ENCODE measurements at regions not wholly inside any gene's neighbourhood (a gene's known extent, or its start where the extent isn't known, plus 50 kb on each side); places are given as distances from the start of the nearest gene placed in this dataset.
A peak's percentile ranks its signal among the peaks of the same experiment; 100 is the strongest.
"Not testable (repeated sequence)": the region's sequence is repeated elsewhere in the genome, so short reads cannot be mapped to it uniquely, and the experiment has no call there.

GRCh38 chr14:56996721-56997399 lies 186.6 kb upstream of the OTX2 start:
- DNase-seq (ENCODE audit: low spot score) = no peak

DNA sequence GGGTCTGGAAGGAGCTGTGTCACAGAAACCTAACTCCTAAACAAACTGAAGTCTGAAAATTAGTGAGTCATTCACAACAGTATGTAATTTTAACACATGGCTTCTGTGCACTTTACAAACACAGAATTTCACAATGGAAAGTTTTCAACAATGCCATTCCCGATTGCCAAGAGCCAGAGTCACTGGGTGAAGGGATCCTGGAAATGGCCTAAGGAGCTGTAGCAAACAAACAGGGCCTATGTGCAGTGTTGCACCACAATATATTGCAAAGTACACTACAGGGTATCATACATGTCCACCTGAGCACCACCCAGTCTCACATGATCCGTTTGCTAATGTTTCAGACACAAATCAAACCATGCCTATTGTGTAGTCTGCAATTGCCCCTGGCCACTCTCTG lies 184.7 kb upstream of the OTX2 start:
- DNase-seq (ENCODE audit: low spot score) = no peak

DNA sequence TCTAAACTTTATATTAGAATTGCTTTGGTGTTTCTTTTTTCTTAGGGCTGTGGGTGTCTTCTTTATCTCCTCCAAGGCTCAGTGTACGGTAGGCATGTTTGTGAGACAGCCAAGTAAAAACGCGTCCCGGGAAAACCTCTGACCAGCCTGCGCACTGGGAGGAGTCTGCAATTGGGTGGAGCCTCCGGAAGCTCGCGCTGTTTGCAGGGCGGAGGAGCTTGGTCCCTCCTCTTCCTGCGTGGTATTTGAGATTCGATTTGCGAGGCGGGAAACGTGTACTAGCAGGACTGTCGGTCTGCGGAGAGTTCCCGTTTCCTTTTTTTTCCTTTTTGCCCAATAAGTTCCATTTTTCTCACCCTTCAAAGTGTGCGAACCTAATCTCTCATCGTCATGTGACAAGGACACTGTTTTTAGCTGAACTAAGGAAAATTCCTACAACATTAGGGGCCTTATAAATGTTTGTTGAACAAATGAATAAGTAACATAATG lies 182.1 kb upstream of the OTX2 start:
- DNase-seq (ENCODE audit: low spot score) = no peak

GRCh38 chr14:56990991-56991627 lies 180.8 kb upstream of the OTX2 start:
- DNase-seq (ENCODE audit: low spot score) = not testable (repeated sequence)

DNA sequence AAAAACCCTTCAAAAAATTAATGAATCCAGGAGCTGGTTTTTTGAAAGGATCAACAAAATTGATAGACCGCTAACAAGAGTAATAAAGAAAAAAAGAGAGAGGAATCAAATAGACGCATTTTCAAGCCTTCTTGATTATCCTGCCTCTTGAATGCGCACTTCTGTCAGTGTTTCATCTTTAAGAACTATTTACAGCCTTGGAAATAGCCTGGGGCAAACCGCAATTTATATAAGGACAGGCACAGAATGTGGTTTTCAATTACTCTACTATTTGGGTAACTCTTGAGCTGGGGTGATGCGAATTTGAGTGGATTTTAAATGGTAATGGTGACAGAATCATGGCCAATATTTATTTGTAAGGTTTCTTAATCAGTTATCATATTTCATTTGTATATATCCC lies 179.1 kb upstream of the OTX2 start:
- no peak for DNase-seq (ENCODE audit: low spot score)

GRCh38 chr14:56979936-56980335 lies 169.7 kb upstream of the OTX2 start:
- DNase-seq (ENCODE audit: low spot score) = peak; percentile 15

DNA sequence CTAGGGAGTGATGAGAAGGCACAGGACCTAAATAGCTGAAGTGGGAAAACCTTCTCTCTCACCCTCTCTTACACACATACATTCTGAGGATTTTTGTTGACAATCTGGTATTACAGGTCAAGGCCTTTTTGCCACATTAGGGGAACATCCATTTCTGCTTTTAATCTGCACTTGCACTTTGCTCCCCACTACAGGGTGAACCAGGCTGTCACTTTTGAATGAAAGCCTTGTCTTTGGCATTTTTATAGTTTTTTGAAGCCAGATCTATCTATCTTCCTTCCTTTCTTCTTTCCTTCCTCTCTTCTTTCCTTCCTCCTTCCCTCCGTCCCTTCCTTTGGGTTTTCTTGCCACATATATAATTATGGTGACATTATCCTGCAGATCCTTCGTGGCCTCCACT lies 165.9 kb upstream of the OTX2 start:
- no peak for DNase-seq (ENCODE audit: low spot score)

GRCh38 chr14:56975521-56975920 lies 165.2 kb upstream of the OTX2 start:
- DNase-seq (ENCODE audit: low spot score) = no peak

DNA sequence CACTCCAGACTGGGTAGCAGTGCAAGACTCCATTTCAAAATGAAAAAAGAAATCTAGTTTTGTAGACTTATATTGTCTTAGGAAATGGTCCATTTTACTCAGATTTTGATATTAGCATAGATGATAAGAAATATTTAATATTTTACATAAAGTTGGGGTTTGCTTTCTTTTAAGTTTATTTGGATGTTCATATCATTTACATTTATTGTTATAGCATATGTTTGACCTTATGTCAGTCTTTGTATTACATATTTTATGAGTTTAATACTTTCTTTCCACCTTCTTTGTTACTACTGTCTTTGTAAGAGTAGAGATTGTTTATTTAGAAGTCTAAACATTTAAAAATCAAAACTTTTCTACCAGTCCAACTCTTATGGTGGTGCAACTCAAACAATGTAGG lies 162.7 kb upstream of the OTX2 start:
- no peak for DNase-seq (ENCODE audit: low spot score)

DNA sequence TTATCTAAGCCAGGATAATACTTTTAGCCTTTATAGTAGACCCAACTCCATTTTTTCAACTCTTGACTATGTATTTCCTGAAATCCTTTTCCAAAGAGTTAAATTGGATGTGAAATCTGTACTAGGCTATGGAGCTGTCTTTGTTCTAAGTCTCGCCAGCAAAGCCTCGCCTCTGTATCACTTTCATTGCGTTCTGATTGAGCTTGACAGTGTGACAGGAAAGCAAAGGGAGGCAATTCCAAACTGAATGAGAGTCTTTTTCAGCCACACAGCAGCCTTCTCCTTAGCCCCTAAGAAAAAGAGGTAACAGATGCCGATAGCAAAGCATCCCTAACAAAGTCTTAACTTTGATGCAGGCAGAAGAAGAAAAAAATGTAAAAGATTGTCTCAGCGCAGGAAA lies 154.6 kb upstream of the OTX2 start:
- no peak for DNase-seq (ENCODE audit: low spot score)

GRCh38 chr14:56963381-56963780 lies 153.1 kb upstream of the OTX2 start:
- DNase-seq (ENCODE audit: low spot score) = no peak

DNA sequence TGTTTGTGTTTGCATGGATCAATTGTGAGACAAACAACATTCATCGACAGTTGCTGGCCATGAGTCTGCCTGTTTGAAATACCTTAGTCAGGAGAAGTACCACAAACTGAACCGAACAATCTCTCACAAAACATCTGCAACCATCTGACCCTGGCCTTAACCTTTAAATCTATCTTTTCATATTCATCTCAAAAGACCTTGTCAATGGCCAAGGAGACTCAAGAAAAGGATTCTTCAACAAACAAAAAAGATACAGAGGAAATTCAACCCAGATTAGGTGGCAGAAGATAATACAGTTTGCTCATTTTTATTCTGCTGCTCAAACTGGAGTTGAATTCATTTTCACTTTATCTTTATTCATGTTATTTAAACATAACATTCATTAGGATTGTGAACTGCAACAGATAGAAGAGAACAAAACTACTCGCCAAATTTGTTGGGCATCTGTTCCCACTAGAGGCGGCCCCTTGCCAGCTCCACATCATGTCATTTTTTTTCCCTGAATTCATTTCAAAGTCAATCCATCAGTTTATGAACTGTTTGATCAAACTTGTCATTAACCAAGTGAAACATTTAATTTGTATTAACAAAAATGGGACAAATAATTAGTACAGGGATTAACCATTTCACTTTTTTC lies 152.3 kb upstream of the OTX2 start:
- DNase-seq (ENCODE audit: low spot score) = no peak

DNA sequence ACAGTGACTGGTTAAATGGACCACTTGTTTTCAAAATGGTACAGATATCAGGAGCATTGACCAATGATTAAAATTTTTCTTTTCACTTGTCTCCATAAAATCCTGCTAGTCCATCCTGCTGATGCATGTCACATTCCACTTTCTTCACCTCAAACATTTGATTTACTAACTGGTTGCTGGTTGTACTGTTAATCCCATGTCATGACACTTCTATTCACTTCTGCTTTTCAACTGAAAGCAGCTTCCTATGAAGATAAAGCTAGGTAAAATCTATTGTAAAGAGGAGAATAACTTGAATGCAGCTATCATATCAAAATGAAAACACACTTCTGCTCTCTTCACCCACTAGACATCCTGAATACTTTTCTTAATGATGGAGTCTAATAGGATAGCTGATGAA lies 149.6 kb upstream of the OTX2 start:
- DNase-seq (ENCODE audit: low spot score) = no peak

- DNase-seq (ENCODE audit: low spot score) = no peak
Observed at GRCh38 chr14:56959121-56959520, 148.8 kb upstream of the OTX2 start.

GRCh38 chr14:56956182-56956581 lies 145.9 kb upstream of the OTX2 start:
- no peak for DNase-seq (ENCODE audit: low spot score)

DNA sequence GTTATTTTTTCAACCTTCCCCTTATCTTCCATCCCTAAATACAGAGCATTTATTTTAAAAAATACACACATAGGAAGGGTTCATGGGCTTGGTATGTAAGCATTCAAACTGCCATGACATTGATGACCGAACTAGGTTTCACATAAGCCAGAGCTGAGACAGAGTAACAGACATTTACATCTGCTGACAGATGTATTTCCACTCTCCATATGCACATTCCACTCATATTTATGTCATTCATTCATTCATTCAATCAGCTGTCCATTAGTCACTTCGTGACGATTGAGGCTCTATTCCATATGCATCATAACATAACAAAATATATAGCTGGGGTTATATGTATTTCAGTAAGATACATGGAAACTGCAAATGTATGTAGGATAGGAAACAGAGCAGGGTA lies 145.5 kb upstream of the OTX2 start:
- no peak for DNase-seq (ENCODE audit: low spot score)

DNA sequence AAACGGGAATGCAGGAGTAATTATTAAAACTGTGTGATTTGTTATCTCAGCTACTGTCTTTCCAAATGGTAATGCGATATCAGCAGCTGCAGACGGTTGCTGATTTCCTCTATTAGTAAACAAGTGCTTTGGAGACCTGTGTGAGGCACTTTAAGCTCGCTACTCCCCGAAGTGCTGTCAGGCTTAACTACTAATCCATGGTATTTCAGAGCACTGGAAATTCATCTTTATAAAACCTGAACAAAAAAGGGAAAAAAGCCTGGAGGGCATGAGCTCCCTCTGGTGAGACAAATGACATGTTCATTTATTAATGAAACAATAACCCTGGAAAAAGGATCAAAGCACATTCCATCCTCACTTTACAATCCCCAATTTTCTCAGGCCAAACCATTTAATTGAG lies 143.6 kb upstream of the OTX2 start:
- DNase-seq (ENCODE audit: low spot score) = no peak

GRCh38 chr14:56952766-56953473 lies 142.6 kb upstream of the OTX2 start:
- no peak for DNase-seq (ENCODE audit: low spot score)

DNA sequence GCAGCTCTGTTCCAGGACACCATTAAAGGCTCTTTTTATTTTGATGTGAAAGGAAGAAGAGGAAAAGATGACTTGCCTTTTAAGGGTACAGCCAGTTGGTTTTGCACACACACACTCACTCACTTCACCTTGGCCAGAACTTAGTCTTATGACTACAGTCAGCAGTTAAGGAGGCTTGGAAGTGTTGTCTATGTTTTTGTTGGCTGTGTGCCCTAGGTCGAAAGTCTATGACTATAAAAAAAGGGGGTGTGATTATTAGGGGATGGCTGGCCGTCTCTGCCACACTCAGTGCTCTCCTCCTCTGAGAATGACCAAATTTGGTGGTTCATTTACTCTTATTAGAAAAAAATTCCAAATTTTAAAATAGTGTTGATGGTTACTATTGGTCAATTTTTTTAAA lies 139.5 kb upstream of the OTX2 start:
- no peak for DNase-seq (ENCODE audit: low spot score)

DNA sequence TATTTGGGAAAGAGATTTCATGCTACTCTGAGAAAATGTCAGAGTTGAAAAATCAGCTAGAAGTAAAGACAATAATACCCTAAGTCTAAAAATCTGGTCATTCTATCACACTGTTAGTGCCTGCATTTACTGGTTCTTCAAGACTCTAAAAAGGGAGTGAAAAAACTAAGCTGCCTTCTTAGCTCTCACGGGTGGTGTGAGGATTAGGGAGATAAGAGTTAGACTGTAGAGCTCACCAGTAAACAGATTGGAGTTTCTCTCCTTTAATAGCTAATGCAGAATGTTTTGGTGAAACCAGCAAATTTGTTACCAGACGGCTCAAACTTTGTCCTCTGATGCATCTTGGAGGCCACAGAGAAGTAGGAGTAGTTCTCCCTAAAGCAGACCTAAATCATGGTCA lies 135.0 kb upstream of the OTX2 start:
- no peak for DNase-seq (ENCODE audit: low spot score)

DNA sequence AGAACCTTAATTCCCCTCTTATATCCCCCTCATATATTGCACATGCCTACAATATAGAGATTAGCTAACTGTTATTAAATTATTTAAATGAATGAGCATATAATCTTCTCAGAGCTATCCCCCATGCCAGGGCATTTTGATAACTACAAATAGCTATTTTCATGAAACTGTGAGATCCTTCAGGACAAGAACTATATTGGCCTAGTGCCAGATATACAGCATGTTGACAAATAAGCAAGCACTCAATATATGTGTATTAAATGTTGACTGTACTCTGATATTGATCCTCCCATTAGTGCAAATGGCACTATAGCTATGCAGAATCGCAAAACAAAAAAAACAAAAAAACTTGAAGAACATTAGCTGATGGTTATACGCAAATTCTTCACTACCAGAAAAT lies 134.1 kb upstream of the OTX2 start:
- DNase-seq (ENCODE audit: low spot score) = no peak

DNA sequence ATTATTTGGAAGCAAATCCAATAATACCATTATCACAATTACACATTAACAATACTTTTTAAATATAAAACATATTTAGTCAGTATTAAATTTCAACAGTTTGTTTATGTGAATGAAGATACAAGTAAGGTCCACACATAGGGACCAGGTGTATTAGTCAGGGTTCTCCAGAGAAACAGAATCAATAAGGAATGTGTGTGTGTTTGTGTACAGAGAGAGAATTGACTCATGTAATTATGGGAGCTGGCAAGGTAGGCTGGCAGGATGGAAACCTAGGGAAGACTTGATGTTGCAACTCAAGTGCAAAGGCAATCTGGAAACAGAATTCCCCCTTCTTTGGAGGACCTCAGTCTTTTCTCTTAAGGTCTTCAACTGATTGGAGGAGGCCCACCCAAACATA lies 123.2 kb upstream of the OTX2 start:
- no peak for DNase-seq (ENCODE audit: low spot score)

Data from Ammon's horn (tissue), 1 donor.